PC-9 (cell line): ENCODE measurements at regions not wholly inside any gene's neighbourhood (a gene's known extent, or its start where the extent isn't known, plus 50 kb on each side); places are given as distances from the start of the nearest gene placed in this dataset.

Experiments
- EZH2 ChIP-seq: fragments of 200-600 bp; sonication (generic); IDR thresholded peaks from 2 replicates; pipeline ENCODE4 v1.8.0; 2017; ENCODE audit warnings: antibody characterized with exemption, low read depth
- TF ChIP-seq, protein P1 (sequence below): fragments of 200-600 bp; sonication (generic); conservative IDR thresholded peaks from 2 replicates; pipeline ENCODE4 v1.6.1; 2017; ENCODE audit warnings: mixed run types, antibody characterized with exemption, mild to moderate bottlenecking, moderate library complexity

DNA sequence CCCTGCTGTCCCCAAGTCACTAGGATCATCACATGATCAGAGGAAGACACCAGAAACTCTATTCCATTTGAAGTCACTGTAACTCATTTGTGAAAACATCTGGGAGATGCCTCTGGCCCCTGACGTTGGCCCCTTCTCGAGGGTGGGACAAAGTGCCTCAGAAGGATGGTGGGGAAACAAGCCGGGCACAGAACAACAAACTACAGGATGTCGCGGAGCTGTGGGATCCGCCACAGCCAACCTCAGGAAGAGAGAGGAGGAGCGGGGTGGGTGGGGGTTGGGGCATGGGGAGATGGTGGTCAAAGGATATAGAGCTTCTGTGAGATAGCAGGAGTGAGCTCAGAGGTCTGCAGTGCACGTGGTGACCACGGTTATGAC, 265.6 kb upstream of the TCERG1L start:
- TF ChIP-seq, protein P1, sequence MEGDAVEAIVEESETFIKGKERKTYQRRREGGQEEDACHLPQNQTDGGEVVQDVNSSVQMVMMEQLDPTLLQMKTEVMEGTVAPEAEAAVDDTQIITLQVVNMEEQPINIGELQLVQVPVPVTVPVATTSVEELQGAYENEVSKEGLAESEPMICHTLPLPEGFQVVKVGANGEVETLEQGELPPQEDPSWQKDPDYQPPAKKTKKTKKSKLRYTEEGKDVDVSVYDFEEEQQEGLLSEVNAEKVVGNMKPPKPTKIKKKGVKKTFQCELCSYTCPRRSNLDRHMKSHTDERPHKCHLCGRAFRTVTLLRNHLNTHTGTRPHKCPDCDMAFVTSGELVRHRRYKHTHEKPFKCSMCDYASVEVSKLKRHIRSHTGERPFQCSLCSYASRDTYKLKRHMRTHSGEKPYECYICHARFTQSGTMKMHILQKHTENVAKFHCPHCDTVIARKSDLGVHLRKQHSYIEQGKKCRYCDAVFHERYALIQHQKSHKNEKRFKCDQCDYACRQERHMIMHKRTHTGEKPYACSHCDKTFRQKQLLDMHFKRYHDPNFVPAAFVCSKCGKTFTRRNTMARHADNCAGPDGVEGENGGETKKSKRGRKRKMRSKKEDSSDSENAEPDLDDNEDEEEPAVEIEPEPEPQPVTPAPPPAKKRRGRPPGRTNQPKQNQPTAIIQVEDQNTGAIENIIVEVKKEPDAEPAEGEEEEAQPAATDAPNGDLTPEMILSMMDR: no peak
- no peak for TF ChIP-seq EZH2
